ES-I3 (cell line): ENCODE measurements at regions not wholly inside any gene's neighbourhood (a gene's known extent, or its start where the extent isn't known, plus 50 kb on each side); places are given as distances from the start of the nearest gene placed in this dataset.

ENCODE experiments used
- H3K36me3 ChIP-seq: 2 replicates; pipeline ENCODE4 v1.6.1; 2013; ENCODE audit warnings: mild to moderate bottlenecking, low read length, control low read depth, moderate library complexity; ENCODE audit not compliant: insufficient read depth
- H3K4me1 ChIP-seq: 2 replicates; pipeline ENCODE4 v1.6.1; 2013; ENCODE audit warnings: mild to moderate bottlenecking, control low read depth, low read length; ENCODE audit not compliant: insufficient read depth
- H3K9ac ChIP-seq: 2 replicates; pipeline ENCODE4 v1.6.1; 2013; ENCODE audit warnings: low read depth, mild to moderate bottlenecking, low read length, moderate library complexity
- H3K9me3 ChIP-seq: 2 replicates; pipeline ENCODE4 v1.6.1; 2013; ENCODE audit warnings: mild to moderate bottlenecking, low read length, moderate library complexity; ENCODE audit not compliant: control insufficient read depth, insufficient read depth

DNA sequence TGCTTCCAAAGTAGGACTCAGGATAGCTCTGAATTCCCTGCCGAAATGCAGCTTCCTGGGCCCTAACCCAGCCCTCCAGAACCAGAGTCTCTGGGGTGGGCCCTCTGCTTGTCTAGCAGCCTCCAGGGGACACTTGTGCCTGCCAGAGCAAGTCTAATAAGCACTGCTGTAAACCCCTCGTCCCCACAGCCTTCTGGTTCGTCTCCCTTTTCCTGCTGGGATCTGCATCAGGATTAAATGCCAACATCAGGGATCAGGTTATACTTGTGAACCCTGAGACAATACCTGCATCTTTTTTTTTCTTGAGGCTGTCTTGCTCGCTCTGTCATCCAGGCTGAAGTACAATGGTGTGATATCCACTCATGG is 282.0 kb downstream of the SEC14L1 start:
- Histone ChIP-seq H3K36me3 (no peaks in the 10 kb centered on the region), H3K9ac (no peak overlapping the region), H3K9me3 (no peaks in the 10 kb centered on the region), H3K4me1 (peaks cover 81% of the 10 kb centered on the region)

DNA sequence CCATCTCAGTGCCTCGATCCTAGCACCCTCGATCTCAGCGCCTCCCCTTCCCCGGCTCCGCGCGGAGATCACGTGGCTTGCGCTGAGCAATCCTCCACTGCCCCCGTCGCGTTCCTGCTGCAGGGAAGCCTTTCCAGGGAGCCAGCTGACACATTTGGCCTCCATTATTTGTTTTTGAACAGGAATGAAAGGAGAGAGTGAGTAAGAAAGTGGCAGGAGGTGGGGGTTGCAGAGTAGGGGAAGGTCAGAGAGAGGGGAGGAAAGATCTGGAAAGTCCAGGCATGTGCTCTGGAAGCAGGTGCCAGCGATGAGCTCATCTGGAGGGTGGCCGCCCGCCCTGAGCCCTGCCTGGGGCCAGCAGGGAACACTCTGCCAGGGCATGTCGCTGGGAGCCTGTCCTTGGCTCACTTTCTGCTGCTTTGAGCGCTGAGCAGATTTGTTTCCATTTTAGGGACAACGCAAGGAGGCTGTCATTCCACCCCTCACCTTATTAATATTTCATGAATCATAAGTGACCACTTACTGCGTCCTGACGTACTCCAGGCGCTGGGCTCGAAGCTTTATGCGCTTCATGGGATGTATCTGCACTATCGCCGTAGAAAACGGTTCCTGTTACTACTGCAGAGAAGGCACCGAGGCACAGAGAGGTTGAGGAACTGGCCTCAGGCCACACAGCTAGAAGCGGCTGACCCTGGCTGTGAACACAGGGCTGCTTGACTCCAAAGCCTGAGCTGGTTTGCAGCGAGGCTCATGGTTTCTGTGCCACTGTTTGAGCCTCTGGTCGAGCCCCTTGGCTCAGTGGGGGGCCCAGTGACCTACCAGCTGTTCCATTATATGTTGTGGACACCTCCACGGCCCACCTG is 283.1 kb downstream of the SEC14L1 start:
- Histone ChIP-seq H3K9ac (no peak overlapping the region), H3K9me3 (no peaks in the 10 kb centered on the region), H3K36me3 (no peaks in the 10 kb centered on the region), H3K4me1 (peaks cover 78% of the 10 kb centered on the region)

DNA sequence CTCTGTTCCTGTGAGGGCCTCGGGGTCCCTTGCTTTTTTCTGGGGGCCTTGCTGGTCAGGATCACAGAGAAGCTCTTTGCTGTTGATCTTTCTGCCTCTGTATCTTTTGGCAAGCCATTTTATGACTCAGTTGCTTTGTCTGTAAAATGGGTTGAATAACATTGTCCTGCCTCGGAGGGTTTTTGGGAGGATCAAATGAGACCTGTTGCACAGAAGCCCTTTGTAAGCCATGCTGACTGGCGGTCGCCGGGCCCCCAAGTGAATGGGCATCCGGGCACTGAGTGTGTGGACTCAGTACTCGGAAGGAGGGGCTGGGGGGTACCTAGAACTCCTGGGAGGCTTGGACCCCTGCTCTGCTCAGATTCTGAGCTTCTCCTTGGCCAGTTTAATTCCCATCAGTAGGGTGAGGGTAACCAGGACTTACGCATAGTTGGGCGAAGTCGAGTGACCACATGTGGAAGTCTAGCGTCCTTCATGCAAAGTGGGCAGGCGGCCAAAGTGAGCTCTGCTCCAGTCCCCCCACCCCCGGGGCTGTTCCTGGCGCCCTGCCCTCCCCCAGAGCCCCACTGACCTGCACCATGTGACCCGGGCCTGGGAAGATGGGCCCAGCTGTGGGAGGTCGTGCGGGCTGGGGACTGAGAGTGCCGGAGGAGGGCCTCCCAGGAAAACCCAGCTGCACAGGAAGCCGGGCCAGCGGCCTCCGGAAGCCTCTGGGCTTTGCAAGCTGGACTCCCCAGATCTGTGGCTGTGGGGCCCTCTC is 284.0 kb downstream of the SEC14L1 start:
- Histone ChIP-seq H3K4me1 (peaks cover 76% of the 10 kb centered on the region), H3K9me3 (no peaks in the 10 kb centered on the region), H3K36me3 (no peaks in the 10 kb centered on the region), H3K9ac (no peak overlapping the region)

DNA sequence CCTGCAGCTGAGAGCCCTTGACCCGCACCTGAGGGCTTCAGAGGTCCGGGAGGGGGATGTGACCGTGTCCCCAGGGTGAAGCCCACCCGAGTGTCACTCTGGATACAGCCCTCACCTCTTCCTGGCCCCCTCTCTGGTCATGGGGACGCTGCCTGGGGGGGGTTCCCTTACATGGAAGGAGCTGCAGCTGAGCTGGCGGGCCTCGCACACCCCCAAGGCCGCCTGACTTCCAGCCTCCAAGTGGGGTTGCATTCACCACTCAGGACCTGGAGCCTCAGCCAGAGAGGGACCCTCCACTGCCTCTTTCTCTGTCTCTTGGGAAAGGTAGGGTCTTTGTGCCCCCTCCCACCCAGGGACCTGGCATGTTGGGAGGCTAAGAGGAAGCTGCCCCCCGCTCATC is 284.6 kb downstream of the SEC14L1 start:
- peaks cover 71% of the 10 kb centered on the region for H3K4me1 ChIP-seq

DNA sequence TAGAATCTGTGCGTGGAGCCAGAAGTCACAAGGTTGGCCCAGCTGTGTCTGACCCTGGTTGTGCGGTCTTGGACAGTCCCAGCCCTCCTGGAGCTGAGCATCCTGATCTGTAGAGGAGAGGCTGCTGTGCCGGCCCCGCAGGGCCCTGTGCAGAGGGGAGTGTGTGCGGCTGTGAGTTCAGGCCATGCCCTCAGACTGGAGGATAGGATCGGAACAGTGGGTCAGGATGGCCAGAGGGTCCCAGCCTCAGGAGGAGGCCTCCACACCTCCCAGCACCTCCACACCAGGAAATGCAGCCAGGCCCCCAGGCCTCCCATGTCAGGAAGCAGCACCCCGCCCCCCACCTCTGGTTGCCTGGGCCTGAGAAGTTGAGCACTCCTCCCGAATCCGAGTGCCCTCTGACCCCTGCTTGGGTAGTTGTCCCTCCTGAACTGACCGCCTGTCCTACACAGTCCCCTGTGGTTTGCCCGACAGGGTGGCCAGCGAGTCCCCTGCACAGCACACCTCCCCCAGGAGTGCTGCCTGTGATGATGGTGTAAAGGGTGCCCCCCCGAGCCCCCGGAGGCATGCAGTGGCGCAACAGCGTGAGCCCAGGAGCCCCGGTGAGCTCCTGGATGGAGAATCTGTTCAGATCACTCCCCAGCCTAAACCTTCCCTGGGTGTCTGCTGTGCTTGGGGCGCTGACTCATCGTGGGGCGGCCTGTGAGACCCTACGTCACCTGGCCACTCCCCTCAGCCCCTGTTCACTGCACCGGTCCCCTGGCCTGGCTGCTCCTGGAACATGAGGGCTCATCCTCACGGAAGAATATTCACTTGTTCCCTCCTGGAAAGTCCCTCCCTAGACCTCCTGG is 285.2 kb downstream of the SEC14L1 start:
- Histone ChIP-seq H3K9me3 (no peaks in the 10 kb centered on the region), H3K9ac (no peak overlapping the region), H3K4me1 (peaks cover 67% of the 10 kb centered on the region), H3K36me3 (no peaks in the 10 kb centered on the region)

More for the DNA sequence above, 284.6 kb downstream of the SEC14L1 start:
- no peaks in the 10 kb centered on the region for H3K9me3 ChIP-seq
- no peaks in the 10 kb centered on the region for H3K36me3 ChIP-seq
- no peak overlapping the region for H3K9ac ChIP-seq

DNA sequence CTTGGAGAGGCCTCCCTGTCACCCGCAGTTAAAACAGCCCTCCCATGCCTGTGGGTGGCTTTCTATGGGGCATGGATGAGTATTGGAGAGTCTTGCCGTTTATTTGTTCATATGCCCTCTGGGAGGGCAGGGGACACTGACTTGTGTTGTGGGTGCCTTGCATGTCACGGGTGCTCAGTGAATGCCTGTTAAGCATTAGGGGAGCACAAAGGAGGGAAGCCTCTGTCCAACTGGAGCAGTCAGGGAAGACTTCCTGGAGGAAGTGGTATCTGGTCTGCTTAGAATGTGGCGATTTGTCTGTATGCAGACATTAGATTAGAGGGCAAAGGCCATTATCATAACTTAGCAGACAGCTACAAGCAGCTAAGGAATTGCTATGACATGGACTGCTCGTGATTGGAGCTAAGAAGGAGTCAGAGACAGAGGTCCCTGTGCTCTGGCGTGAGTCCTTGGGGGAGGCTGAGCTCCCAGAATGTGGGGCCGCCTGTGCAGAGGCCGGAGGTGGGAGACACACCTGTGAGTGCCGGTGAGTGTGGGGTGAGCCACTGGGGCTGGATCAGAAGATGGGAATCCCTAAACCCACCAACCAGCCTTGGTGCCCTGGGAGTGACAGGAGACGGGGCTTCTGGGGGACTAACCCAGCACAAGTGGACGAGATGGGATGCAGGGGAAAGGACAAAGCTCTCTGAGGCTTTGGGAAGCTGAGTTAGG is 286.1 kb downstream of the SEC14L1 start:
- Histone ChIP-seq H3K9ac (no peak overlapping the region), H3K4me1 (peaks cover 60% of the 10 kb centered on the region), H3K36me3 (no peaks in the 10 kb centered on the region), H3K9me3 (no peaks in the 10 kb centered on the region)

DNA sequence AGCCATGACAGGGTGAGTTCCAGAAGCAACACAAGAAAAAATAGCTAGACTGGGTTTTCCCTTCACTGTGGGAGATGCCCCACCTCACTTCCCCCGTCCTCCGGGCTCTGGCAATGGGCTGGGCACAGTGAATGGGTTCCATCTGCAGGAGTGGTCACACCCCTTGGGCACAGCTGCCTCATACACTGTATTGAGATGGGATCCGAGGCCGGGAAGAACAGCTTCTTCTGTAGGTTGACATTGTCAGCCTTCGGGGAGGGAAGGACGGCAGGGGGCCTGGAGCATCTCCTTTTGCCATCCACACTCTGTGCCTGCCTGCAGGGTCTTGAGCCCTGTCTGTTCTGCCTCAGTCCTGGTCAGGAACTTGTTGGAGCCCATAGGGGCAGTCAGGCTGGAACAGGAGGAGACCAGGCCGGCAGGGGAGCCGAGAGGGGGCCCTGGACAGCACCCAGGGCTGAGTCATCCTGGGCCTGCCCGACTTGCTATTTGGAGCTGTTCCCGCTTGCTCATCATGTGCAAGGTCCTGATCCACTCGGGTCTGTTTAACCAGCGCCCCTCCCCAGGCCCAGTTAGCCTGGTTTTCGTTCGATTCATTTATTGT is 286.7 kb downstream of the SEC14L1 start:
- H3K36me3 ChIP-seq = no peaks in the 10 kb centered on the region

DNA sequence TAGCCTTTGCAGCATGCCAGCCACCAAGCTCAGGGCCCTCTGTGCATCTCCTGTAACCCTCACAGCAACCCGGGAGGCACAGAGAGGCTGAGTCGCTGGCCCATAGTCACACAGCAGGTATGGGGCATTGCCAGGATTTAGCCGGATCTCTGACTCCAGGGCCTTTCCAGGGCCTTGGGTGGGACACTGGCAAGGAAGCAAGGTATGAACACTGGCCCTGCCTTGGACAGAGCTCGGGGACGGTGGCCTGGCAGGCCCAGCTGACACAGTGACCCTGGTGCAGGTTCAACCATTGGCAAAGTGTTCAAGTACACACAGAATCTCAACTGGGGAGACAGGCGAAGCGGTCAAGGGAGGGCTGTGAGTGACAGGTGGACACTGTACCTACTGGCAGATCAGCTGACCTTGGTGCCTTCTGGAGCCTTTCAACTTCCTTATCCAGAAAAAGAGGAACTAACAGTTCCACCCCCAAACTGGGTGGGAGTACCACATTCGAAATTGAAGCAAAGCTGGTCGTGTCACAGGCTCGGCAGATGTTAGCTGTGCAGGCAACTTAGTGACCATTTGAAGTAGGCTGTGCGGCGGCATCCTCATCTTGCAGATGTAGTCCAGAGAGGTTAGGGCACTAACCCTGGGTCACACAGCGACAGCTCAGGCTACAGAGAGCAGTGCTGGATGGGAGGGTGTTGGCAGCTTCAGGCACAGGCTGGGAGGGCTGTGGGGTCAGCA is 287.4 kb downstream of the SEC14L1 start:
- Histone ChIP-seq H3K9me3 (no peaks in the 10 kb centered on the region), H3K9ac (no peak overlapping the region), H3K36me3 (no peaks in the 10 kb centered on the region), H3K4me1 (peaks cover 58% of the 10 kb centered on the region)

More for the DNA sequence above, 286.7 kb downstream of the SEC14L1 start:
- Histone ChIP-seq H3K4me1 (peaks cover 55% of the 10 kb centered on the region), H3K9ac (no peak overlapping the region), H3K9me3 (no peaks in the 10 kb centered on the region)

DNA sequence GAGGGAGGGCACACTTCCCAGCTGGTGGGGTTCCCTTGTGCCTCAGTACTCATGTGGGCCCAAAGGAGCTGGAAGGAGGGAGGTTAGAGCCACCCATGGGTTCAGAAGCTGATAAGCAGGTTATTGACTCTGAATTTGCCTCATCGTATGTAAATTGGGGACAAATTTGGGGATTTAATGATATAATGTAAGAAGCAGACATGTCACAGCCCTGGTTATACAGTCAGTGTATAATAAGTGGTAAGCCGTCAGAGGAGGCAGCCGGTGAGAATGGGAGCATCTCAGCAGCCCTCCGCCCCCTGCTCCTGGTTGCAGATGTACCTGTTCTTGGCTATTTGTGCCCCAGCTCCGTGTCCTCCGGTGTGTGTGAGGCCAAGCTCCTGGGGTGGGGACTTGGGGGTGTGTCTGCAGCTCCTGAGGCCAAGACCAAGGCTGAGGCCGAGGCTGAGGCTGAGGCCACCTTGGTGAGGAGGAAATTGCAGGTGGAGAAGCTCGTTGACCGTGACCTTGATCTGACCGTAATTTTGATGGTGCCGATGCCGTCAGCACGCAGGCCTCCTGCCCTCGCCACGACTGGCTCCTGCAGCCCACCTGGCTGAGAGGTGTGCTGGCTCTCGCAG is 288.1 kb downstream of the SEC14L1 start:
- Histone ChIP-seq H3K9ac (no peak overlapping the region), H3K9me3 (no peaks in the 10 kb centered on the region), H3K4me1 (peaks cover 57% of the 10 kb centered on the region), H3K36me3 (no peaks in the 10 kb centered on the region)

DNA sequence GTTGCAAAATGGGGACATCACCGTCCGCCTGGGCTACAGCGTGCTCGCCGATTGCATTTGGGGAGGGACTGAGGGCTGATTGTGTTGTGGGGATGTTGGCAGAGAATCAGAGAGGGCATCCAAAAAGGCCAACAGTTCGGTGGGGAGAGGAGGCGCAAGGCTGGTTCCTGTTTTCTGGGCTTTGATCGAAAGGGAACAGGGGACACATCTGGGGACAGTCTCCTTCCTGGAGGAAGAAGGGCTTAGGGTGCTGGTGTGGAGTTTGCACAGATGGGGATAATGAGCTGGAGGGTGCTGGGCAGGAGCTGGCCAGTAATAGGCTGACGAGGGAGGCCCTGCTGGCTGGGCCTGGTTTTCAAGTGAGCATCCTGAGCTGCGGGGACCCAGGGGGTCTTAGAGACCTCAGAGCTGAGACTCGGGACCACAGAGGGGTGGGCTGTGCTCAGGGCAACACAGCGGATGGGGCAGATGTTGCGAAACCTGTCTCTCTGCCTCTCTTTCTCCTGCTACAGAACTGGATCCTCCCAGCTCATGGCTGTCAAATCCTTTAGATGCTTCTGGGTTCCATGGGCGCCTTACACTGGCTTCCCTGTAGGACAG is 288.7 kb downstream of the SEC14L1 start:
- H3K9ac ChIP-seq = no peak overlapping the region
- H3K36me3 ChIP-seq = no peaks in the 10 kb centered on the region
- no peaks in the 10 kb centered on the region for H3K9me3 ChIP-seq
- H3K4me1 ChIP-seq = peaks cover 59% of the 10 kb centered on the region

DNA sequence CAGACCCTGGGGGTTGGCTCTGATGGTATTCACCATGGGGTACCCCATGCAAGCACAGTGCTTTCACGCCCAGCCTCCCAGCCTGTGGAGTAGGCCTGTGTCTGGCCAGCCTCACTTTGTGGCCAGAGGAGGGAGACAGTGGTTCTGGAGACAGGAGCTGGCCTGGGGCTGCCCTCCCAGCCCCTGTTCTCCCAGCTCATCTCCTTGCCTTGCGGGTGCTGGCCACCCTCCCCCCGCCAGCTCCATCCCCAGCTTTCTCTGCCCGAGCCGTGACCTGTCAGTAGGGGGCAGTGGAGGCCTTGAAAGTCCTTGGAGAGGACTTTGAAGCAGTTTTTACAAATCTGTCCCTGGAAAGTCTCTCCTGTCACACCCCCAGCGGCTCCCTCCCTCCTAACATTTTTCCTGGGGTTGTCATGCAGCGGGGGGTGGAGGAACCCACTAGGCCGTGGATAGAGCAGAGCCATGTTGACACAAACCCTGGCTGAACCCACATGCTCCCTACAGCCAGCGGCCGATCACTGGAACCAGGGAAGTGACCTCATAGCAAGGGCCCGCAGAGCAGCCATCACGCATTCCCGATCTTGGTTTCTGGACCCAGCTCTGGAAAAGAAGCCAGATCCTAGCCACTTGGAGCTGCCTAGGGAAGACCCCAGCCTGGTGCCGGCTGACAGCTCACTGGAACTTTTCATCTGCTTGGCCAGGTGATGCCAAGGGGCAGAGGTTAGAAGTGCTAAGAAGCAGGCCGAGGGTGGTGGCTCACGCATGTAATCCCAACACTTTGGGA is 289.4 kb downstream of the SEC14L1 start:
- Histone ChIP-seq H3K4me1 (peaks cover 62% of the 10 kb centered on the region), H3K9me3 (no peaks in the 10 kb centered on the region), H3K36me3 (no peaks in the 10 kb centered on the region), H3K9ac (no peak overlapping the region)
